Lung microvascular endothelial cell (primary cell): ENCODE measurements at regions not wholly inside any gene's neighbourhood (a gene's known extent, or its start where the extent isn't known, plus 50 kb on each side); places are given as distances from the start of the nearest gene placed in this dataset.
A peak's percentile ranks its signal among the peaks of the same experiment; 100 is the strongest.

Experiments
- DNase-seq, 2 donors: peaks; one replicate each; pipeline versions ENCODE4 v3.0.0 to v3.0.0-alpha.2; 2010; ENCODE audit warnings: low read depth in 2 of 2

GRCh38 chr2:41040782-41041520 is 589.1 kb upstream of the SLC8A1 start:
- DNase-seq: no peak

GRCh38 chr2:41042343-41042742 is 590.5 kb upstream of the SLC8A1 start:
- no peak for DNase-seq

GRCh38 chr2:41061356-41061755 is 609.5 kb upstream of the SLC8A1 start:
- peak in 1 of 2 donors; percentile 38 for DNase-seq

GRCh38 chr2:41062336-41062735 is 610.4 kb upstream of the SLC8A1 start:
- DNase-seq: no peak

GRCh38 chr2:41066168-41066567 is 614.3 kb upstream of the SLC8A1 start:
- peak in 1 of 2 donors; percentile 42 for DNase-seq

- DNase-seq: no peak
These were observed 616.9 kb upstream of the SLC8A1 start for GRCh38 chr2:41068740-41069139.

- no peak for DNase-seq
These were observed 626.5 kb upstream of the SLC8A1 start for GRCh38 chr2:41078341-41078740.

- DNase-seq: no peak
These were observed 627.1 kb upstream of the SLC8A1 start for GRCh38 chr2:41079011-41079410.

- no peak for DNase-seq
These were observed 632.4 kb upstream of the SLC8A1 start for GRCh38 chr2:41084321-41084720.

GRCh38 chr2:41087946-41088345 is 636.1 kb upstream of the SLC8A1 start:
- DNase-seq: no peak

GRCh38 chr2:41101281-41101680 is 649.4 kb upstream of the SLC8A1 start:
- DNase-seq: no peak

GRCh38 chr2:41109744-41110143 is 657.9 kb upstream of the SLC8A1 start:
- DNase-seq: no peak

- DNase-seq: no peak
These were observed 660.1 kb upstream of the SLC8A1 start for GRCh38 chr2:41111836-41112627.

GRCh38 chr2:41116106-41116797 is 664.4 kb upstream of the SLC8A1 start:
- DNase-seq: no peak

- DNase-seq: no peak
These were observed 667.6 kb upstream of the SLC8A1 start for GRCh38 chr2:41119489-41119888.

- DNase-seq: no peak
These were observed 671.5 kb upstream of the SLC8A1 start for GRCh38 chr2:41123341-41123740.

- no peak for DNase-seq
These were observed 675.5 kb upstream of the SLC8A1 start for GRCh38 chr2:41127351-41127750.

GRCh38 chr2:41129988-41130387 is 678.1 kb upstream of the SLC8A1 start:
- no peak for DNase-seq

GRCh38 chr2:41137031-41137430 is 685.1 kb upstream of the SLC8A1 start:
- no peak for DNase-seq

- no peak for DNase-seq
These were observed 689.4 kb upstream of the SLC8A1 start for GRCh38 chr2:41141146-41141791.

GRCh38 chr2:41142478-41142877 is 690.6 kb upstream of the SLC8A1 start:
- no peak for DNase-seq

GRCh38 chr2:41145066-41145465 is 693.2 kb upstream of the SLC8A1 start:
- DNase-seq: no peak
